ENCODE measurements at regions not wholly inside any gene's neighbourhood (a gene's known extent, or its start where the extent isn't known, plus 50 kb on each side); places are given as distances from the start of the nearest gene placed in this dataset.

DNA sequence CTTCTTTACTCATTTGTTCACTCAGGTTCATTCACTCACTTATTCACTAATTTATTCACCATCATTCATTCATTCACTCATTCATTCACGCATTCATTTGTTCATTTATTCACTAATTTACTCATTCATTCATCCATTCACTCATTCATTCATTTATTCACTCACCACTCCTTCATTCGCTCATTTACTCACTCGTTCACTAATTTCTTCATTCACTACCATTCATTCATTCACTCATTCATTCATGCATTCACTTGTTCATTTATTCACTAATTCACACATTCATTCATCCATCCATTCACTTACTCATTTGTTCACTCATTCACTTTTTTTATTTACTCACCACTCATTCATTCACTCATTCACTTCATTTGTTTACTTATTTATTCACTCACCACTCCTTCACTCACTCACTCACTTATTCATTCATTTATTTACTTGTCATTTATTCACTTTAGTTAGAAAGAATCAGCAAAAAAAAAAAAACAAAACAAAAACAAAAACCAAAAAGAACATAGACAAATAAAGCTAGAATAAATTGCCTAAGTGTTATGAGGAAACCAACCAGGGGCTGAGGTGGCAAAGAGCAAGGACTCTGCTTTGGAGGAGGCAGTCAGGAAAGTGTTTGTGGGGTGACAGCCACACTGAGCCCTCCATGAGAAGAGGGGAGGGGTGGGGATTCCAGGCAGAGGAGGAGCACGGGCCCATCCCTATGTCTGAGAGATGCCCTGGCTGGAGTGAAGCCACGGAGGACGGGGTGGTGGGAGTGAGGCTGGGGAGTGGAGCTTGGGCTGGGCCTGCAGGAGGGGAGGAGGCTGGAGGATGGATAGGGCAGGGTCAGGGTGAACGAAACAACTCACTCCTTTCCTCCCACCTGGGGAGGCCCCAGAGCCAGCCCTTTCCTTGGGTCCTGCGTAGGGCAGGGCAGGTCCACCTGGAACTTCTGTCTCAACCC, 129.2 kb upstream of the WNT4 start:
- Mint-ChIP-seq H3K27ac (ENCODE audit: unreplicated experiment) (peak overlapping the region; percentile 16), H3K27me3 (ENCODE audit: unreplicated experiment) (peaks cover 8% of the 10 kb centered on the region), H3K4me3 (ENCODE audit: unreplicated experiment) (no peak overlapping the region), H3K4me1 (ENCODE audit: unreplicated experiment) (peaks cover 16% of the 10 kb centered on the region), H3K9me3 (ENCODE audit: unreplicated experiment) (no peaks in the 10 kb centered on the region), H3K36me3 (ENCODE audit: low read depth, unreplicated experiment) (peaks cover 5% of the 10 kb centered on the region)
- TF ChIP-seq, protein P1, sequence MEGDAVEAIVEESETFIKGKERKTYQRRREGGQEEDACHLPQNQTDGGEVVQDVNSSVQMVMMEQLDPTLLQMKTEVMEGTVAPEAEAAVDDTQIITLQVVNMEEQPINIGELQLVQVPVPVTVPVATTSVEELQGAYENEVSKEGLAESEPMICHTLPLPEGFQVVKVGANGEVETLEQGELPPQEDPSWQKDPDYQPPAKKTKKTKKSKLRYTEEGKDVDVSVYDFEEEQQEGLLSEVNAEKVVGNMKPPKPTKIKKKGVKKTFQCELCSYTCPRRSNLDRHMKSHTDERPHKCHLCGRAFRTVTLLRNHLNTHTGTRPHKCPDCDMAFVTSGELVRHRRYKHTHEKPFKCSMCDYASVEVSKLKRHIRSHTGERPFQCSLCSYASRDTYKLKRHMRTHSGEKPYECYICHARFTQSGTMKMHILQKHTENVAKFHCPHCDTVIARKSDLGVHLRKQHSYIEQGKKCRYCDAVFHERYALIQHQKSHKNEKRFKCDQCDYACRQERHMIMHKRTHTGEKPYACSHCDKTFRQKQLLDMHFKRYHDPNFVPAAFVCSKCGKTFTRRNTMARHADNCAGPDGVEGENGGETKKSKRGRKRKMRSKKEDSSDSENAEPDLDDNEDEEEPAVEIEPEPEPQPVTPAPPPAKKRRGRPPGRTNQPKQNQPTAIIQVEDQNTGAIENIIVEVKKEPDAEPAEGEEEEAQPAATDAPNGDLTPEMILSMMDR (IDR thresholded peaks at IDR 0.05; ENCODE audit: unreplicated experiment) = no peak
- DNase-seq (ENCODE audit: low spot score) = no peak

DNA sequence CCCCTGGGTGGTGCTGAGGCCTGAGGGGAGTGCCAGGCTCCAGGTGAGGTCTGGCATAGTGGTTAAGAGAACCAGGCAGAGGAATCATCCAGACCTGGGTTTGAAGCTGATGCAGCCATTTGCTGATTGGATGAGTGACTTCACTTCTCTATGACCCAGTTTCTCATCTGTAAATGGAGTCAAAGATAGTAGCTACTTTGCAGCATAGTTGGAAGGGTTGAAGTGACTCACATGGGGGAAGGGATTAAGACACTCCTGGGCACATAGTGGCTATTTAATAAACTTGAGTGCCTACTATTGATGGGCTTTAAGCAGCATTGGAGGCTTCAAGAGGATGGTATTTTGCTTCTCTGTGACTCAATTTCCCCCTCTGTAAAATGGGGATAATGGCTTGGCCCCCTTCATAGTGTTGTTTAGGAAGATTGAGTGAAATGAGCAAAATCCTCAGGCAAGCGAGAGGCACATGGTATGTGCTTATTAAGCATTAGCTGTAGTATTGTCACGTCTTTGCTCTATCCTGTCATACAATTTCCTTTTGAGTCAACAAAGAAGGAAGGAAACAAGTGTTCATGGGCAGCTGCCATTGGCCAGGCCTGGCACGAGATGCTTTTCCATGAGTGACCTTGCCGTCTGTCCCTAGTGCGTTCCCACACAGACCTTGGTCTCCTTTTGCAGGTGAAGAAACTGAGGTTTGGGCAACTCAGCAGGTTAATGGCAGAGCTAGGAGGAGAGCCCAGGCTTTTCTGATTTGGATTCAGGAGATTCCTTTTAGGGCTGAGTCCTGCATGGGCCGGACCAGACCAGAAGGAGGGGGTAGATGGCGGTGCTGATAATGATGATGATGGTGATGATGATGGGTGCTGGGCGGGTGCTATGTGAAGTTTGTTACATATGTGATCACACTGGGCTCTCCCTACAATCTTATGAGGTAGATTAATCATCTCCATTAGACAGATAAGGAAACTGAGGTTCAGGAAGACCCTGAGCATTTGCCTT, 131.1 kb upstream of the WNT4 start:
- no peak overlapping the region for H3K27ac Mint-ChIP-seq (ENCODE audit: unreplicated experiment)
- TF ChIP-seq, protein P1 (IDR thresholded peaks at IDR 0.05; ENCODE audit: unreplicated experiment) = no peak
- no peaks in the 10 kb centered on the region for H3K9me3 Mint-ChIP-seq (ENCODE audit: unreplicated experiment)
- no peak for DNase-seq (ENCODE audit: low spot score)
- peaks cover 7% of the 10 kb centered on the region for H3K27me3 Mint-ChIP-seq (ENCODE audit: unreplicated experiment)
- peaks cover 10% of the 10 kb centered on the region for H3K4me1 Mint-ChIP-seq (ENCODE audit: unreplicated experiment)
- peaks cover 5% of the 10 kb centered on the region for H3K36me3 Mint-ChIP-seq (ENCODE audit: low read depth, unreplicated experiment)
- no peak overlapping the region for H3K4me3 Mint-ChIP-seq (ENCODE audit: unreplicated experiment)

DNA sequence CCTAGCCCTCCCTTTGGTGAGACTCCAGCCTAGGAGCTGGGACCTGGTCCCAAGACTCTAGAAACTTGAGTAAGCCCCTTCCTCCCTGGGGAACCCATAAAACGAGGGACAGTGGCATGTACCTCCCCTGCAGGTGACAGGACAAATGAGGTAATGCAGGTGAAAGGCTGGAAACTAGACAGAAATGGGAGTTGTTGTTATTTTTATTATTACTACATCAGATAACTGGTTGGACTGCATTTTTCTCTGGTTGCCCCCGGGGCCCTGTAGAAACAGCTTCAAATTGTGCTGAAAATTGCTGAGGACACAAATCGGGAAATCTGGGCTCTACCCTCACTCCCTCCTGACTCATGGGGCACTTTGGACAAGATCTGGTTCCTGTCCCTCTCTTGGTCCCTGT, 132.3 kb upstream of the WNT4 start:
- Mint-ChIP-seq H3K4me3 (ENCODE audit: unreplicated experiment) (no peak overlapping the region), H3K27ac (ENCODE audit: unreplicated experiment) (no peak overlapping the region), H3K36me3 (ENCODE audit: low read depth, unreplicated experiment) (peaks cover 5% of the 10 kb centered on the region), H3K4me1 (ENCODE audit: unreplicated experiment) (peaks cover 8% of the 10 kb centered on the region), H3K9me3 (ENCODE audit: unreplicated experiment) (no peaks in the 10 kb centered on the region), H3K27me3 (ENCODE audit: unreplicated experiment) (peaks cover 5% of the 10 kb centered on the region)
- TF ChIP-seq, protein P1 (IDR thresholded peaks at IDR 0.05; ENCODE audit: unreplicated experiment) = no peak
- no peak for DNase-seq (ENCODE audit: low spot score)

DNA sequence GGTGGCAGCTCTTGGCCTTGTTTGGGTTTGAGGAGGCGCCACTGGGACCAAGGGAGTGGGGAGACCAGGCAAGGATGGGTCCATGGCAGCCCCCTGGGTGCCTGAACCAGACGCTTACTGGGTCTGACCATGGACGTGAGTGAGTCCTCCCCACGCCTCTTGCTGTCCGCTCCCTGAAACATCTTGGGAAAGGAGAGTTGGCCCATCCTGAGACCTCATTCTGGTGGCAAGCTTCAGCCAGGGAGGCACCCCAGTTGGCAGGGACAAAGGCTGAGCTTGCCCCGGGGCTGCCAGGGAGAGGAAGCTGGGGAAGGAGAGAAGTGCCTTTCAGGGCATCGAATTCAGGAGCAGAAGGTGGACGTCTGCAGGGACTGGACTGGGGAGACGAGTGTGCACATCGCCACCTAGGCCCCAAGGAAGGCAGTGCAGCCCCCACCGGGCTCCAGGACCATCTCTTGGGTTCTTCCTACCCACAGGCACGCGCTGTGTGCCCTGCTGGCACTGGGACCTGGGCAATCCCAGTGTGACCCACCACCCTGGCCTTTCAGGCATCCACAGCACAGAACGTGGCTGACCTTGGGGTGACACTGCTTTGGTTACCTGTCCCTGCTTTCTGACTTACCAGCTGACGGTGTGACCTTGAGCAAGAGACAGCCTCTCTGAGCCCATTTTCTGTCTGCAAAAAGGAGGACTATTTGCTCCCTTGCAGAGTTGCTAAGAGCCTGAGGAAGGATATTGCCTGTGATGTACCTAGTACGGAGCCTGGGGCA, 132.9 kb upstream of the WNT4 start:
- DNase-seq (ENCODE audit: low spot score) = peak; percentile 83
- Mint-ChIP-seq H3K9me3 (ENCODE audit: unreplicated experiment) (no peaks in the 10 kb centered on the region), H3K36me3 (ENCODE audit: low read depth, unreplicated experiment) (peaks cover 5% of the 10 kb centered on the region), H3K27me3 (ENCODE audit: unreplicated experiment) (peaks cover 5% of the 10 kb centered on the region), H3K4me3 (ENCODE audit: unreplicated experiment) (no peak overlapping the region), H3K27ac (ENCODE audit: unreplicated experiment) (no peak overlapping the region), H3K4me1 (ENCODE audit: unreplicated experiment) (peaks cover 8% of the 10 kb centered on the region)
- TF ChIP-seq, protein P1 (IDR thresholded peaks at IDR 0.05; ENCODE audit: unreplicated experiment) = peak; percentile 62

Data from endothelial cell (in vitro differentiated cells).